GM06990 (cell line): ENCODE measurements at regions not wholly inside any gene's neighbourhood (a gene's known extent, or its start where the extent isn't known, plus 50 kb on each side); places are given as distances from the start of the nearest gene placed in this dataset.

Source experiments
- DNase-seq: peaks from one replicate; pipeline ENCODE4 v3.0.0-alpha.2; 2011; ENCODE audit not compliant: insufficient read length; ENCODE audit errors: extremely low read depth
- H3K27me3 ChIP-seq: replicated peaks from 2 replicates; pipeline ENCODE4 v1.6.0; 2011; ENCODE audit warnings: low read length; ENCODE audit not compliant: control insufficient read depth, insufficient read depth
- H3K36me3 ChIP-seq: 2 replicates; pipeline ENCODE4 v1.5.1; 2011; ENCODE audit warnings: low read length; ENCODE audit not compliant: control insufficient read depth, insufficient read depth
- H3K4me3 ChIP-seq: replicated peaks from 2 replicates; pipeline ENCODE4 v1.5.1; 2011; ENCODE audit warnings: low read depth, mild to moderate bottlenecking, control low read depth, low read length
- TF ChIP-seq, protein P1 (sequence below): IDR thresholded peaks from 2 replicates; pipeline ENCODE4 v1.5.1; 2011; ENCODE audit warnings: low read length, control low read depth, mild to moderate bottlenecking, inconsistent platforms; ENCODE audit not compliant: insufficient read depth, poor library complexity, severe bottlenecking

DNA sequence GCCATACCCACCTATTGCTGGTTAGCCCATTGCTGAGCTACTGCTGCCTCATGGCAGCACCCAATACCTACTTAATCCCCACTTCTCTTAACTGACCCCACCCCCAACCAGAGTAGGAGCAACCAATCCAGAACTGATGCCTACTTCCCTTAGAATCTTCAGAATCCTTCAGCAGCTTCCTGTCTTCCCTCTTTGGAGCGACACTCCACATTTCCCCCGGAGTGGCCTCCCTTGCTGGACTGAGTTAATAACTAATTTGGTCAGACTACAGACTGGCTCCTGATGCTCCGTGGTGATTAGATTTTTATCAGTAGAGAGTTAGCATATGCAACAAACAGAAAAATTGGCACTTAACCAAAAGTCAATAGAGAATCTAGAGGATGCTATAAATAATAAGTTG lies 51.2 kb upstream of the UBR2 start:
- no peaks in the 10 kb centered on the region for H3K27me3 ChIP-seq
- no peak overlapping the region for H3K4me3 ChIP-seq
- TF ChIP-seq, protein P1, sequence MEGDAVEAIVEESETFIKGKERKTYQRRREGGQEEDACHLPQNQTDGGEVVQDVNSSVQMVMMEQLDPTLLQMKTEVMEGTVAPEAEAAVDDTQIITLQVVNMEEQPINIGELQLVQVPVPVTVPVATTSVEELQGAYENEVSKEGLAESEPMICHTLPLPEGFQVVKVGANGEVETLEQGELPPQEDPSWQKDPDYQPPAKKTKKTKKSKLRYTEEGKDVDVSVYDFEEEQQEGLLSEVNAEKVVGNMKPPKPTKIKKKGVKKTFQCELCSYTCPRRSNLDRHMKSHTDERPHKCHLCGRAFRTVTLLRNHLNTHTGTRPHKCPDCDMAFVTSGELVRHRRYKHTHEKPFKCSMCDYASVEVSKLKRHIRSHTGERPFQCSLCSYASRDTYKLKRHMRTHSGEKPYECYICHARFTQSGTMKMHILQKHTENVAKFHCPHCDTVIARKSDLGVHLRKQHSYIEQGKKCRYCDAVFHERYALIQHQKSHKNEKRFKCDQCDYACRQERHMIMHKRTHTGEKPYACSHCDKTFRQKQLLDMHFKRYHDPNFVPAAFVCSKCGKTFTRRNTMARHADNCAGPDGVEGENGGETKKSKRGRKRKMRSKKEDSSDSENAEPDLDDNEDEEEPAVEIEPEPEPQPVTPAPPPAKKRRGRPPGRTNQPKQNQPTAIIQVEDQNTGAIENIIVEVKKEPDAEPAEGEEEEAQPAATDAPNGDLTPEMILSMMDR = no peak
- H3K36me3 ChIP-seq = no peaks in the 10 kb centered on the region
- no peak for DNase-seq

DNA sequence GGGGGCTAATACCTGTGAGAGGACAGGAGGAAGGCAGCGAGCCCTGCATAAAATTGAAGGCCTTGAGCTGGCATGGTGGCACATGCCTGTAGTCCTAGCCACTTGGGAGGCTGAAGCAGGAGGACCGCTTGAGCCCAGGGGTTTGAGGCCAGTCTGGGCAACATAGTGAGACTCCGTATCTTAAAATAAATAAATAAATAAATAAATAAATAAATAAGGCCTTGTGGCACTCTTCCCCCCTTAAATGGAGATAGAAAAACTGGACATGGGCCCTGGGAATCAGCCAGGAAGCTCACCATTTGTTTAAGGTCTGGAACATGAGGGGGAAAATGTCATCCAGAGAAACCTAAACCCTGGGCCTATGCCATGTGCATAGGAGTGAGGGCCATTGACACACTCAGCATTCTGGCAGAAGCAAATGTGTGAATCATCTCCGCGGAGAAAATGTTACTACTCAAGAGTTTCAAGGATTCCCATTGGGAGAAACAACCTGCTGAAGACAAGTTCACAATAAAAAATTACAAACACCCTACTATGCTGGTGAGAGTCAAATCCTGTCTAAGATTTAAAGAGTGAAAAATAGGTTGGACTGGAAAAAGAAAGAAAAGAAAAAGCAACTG lies 51.9 kb upstream of the UBR2 start:
- no peak for DNase-seq
- TF ChIP-seq, protein P1 = no peak
- Histone ChIP-seq H3K36me3 (no peaks in the 10 kb centered on the region), H3K27me3 (no peaks in the 10 kb centered on the region), H3K4me3 (no peak overlapping the region)

DNA sequence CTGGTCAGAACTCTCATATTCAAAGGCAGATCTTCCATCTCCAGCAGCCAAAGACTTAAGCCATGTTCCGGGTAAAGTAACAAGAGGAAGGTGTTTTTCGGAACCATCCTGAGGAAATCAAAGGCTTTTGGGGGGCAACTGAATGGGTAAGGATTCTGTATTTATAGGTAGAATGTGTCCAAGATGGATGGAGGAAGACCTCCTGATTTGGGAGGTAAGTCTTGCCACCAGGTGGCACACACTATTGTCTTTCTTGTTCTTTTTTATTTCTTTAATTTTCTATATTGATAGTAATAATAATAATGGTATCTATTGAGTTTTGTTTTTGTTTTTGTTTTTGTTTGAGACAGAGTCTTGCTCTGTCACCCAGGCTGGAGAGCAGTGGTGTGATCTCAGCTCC lies 53.0 kb upstream of the UBR2 start:
- DNase-seq = no peak
- H3K36me3 ChIP-seq = no peaks in the 10 kb centered on the region
- H3K4me3 ChIP-seq = no peak overlapping the region
- H3K27me3 ChIP-seq = no peaks in the 10 kb centered on the region
- TF ChIP-seq, protein P1 = peak; percentile 24

DNA sequence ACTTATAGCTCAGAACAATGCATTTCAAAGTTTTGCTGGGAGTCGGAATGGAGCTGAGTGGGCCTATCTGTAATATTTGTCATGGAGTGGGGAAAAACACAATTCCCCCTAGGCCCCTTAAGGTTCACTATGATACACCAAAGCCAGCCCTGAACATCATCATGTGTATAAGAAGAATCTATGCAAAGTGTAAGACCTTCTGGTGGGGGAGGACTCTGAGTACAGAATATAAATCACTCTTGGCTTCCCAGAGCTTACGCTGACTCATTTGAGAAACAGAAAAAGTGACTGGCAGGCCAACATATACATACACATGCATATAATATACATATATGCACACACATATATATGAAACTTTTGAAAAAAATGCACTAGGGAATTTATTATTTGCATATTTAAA lies 54.1 kb upstream of the UBR2 start:
- no peak overlapping the region for H3K4me3 ChIP-seq
- DNase-seq = peak; percentile 62
- no peaks in the 10 kb centered on the region for H3K27me3 ChIP-seq
- no peaks in the 10 kb centered on the region for H3K36me3 ChIP-seq
- TF ChIP-seq, protein P1 = no peak

DNA sequence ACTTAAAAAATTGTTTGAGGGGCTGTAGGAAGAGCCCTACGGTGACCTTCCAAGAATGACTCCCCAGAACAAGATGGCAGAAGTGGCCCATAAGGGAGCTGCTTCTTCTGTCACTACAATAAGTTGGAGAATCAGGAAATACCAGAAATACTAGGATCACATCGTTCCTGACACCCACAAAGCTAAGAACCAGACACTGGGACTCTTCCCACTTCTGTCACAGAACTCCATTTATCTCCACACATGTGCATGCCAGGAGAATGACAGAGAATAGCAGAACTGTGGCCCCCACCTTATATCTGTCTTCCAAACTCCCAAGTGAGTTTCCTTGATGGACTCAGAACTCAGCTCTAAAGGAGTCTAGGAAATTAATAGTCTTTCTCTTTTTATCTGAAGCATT lies 54.6 kb upstream of the UBR2 start:
- TF ChIP-seq, protein P1 = no peak
- no peaks in the 10 kb centered on the region for H3K27me3 ChIP-seq
- no peak overlapping the region for H3K4me3 ChIP-seq
- no peak for DNase-seq
- no peaks in the 10 kb centered on the region for H3K36me3 ChIP-seq

DNA sequence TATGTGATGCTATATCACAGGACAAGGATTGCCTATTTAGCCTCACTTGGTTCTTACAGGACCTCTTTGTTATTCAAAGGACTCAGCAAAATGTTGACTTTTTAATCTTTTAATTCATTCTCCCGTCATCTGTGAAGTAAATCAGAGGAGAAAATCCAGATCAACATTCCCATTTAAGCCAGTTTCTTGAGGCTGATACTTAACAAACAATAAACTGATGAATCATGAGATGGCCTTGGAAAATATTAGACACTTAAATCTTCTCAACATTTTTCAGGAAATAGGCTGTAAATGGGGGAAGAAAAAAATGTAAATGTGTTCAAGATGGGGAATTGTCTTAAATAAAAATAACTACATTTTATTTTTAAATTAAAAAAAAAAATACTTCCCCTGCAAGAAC lies 55.9 kb upstream of the UBR2 start:
- TF ChIP-seq, protein P1 = no peak
- H3K27me3 ChIP-seq = no peaks in the 10 kb centered on the region
- H3K36me3 ChIP-seq = no peaks in the 10 kb centered on the region
- no peak for DNase-seq
- H3K4me3 ChIP-seq = no peak overlapping the region
